Ascending aorta (tissue), 2 donors: ENCODE measurements at regions not wholly inside any gene's neighbourhood (a gene's known extent, or its start where the extent isn't known, plus 50 kb on each side); places are given as distances from the start of the nearest gene placed in this dataset.

Source experiments
- DNase-seq, 2 donors: peaks; one replicate each; pipeline ENCODE4 v3.0.0-alpha.2; 2019; ENCODE audit warnings: low spot score in 2 of 2
- H3K27ac ChIP-seq, 2 donors: fragments of 200-600 bp; sonication (generic); one replicate each; pipeline ENCODE4 v1.5.1; 2016 to 2017; ENCODE audit warnings: mild to moderate bottlenecking in 1 of 2
- H3K27me3 ChIP-seq: fragments of 200-600 bp; sonication (generic); one replicate; pipeline ENCODE4 v1.5.1; 2017
- H3K36me3 ChIP-seq, 2 donors: fragments of 200-600 bp; sonication (generic); one replicate each; pipeline ENCODE4 v1.5.1; 2016
- H3K4me1 ChIP-seq, 2 donors: fragments of 200-600 bp; sonication (generic); one replicate each; pipeline ENCODE4 v1.5.1; 2016 to 2017; ENCODE audit warnings: mild to moderate bottlenecking in 1 of 2
- H3K4me3 ChIP-seq, 2 donors: fragments of 200-600 bp; sonication (generic); one replicate each; pipeline ENCODE4 v1.5.1; 2016 to 2017; ENCODE audit warnings: mild to moderate bottlenecking in 1 of 2
- H3K9me3 ChIP-seq, 2 donors: fragments of 200-600 bp; sonication (generic); one replicate each; pipeline ENCODE4 v1.5.1; 2016
- CTCF ChIP-seq, 3 experiments: fragments of 200-600 bp in 2 of 3; fragments of 450-650 bp in 1 of 3; sonication (generic) in 2 of 3; IDR thresholded peaks; one replicate each; pipeline ENCODE4 v1.5.1; 2016 to 2019; ENCODE audit warnings: antibody characterized with exemption in 3 of 3, mild to moderate bottlenecking in 1 of 3, moderate library complexity in 1 of 3
- intact Hi-C: fragments of 100-400 bp; cut with DNase I; formaldehyde crosslinking; loops from one replicate; pipeline ENCODE4 v1.15.1; 2023

- no peak for DNase-seq
- TF ChIP-seq CTCF (IDR thresholded peaks at IDR 0.05), result no peak
- no peak overlapping the region for H3K4me3 ChIP-seq
- H3K27me3 ChIP-seq, result no peaks in the 10 kb centered on the region
- H3K9me3 ChIP-seq, result no peaks in the 10 kb centered on the region
- H3K36me3 ChIP-seq, result no peaks in the 10 kb centered on the region
- no peak overlapping the region for H3K27ac ChIP-seq
- H3K4me1 ChIP-seq, result peaks cover 0 to 12% of the 10 kb centered on the region in 2 donors
- intact Hi-C loops, result no loop called here
Measured at GRCh38 chr12:94080341-94081009, 67.9 kb upstream of the PLXNC1 start.

GRCh38 chr12:94082690-94083089 is 65.7 kb upstream of the PLXNC1 start:
- no peaks in the 10 kb centered on the region for H3K36me3 ChIP-seq
- no peaks in the 10 kb centered on the region for H3K27me3 ChIP-seq
- no peaks in the 10 kb centered on the region for H3K9me3 ChIP-seq
- H3K27ac ChIP-seq, result no peak overlapping the region
- no peak for DNase-seq
- no peak for TF ChIP-seq CTCF (IDR thresholded peaks at IDR 0.05)
- intact Hi-C loops, result no loop called here
- H3K4me1 ChIP-seq, result peaks cover 0 to 4% of the 10 kb centered on the region in 2 donors
- no peak overlapping the region for H3K4me3 ChIP-seq

GRCh38 chr12:94089891-94090290 is 58.5 kb upstream of the PLXNC1 start:
- Histone ChIP-seq H3K36me3 (no peaks in the 10 kb centered on the region), H3K27me3 (no peaks in the 10 kb centered on the region), H3K4me1 (peaks cover 5 to 16% of the 10 kb centered on the region in 2 donors), H3K9me3 (no peaks in the 10 kb centered on the region), H3K27ac (no peak overlapping the region), H3K4me3 (no peak overlapping the region)
- TF ChIP-seq CTCF (IDR thresholded peaks at IDR 0.05), result no peak
- DNase-seq, result no peak
- intact Hi-C loops, result no loop called here

GRCh38 chr12:94091624-94092023 is 56.8 kb upstream of the PLXNC1 start:
- H3K36me3 ChIP-seq, result no peaks in the 10 kb centered on the region
- intact Hi-C loops, result loop anchor here (2.0 kb wide), 1 partner anchor 17 kb away; no protein-coding TSS in a partner anchor
- H3K27me3 ChIP-seq, result no peaks in the 10 kb centered on the region
- H3K4me1 ChIP-seq, result peaks cover 5 to 16% of the 10 kb centered on the region in 2 donors
- H3K27ac ChIP-seq, result peak overlapping the region; percentile 44 to 54
- no peak for TF ChIP-seq CTCF (IDR thresholded peaks at IDR 0.05)
- H3K9me3 ChIP-seq, result no peaks in the 10 kb centered on the region
- H3K4me3 ChIP-seq, result no peak overlapping the region
- DNase-seq, result no peak

- Histone ChIP-seq H3K27ac (peak overlapping the region; percentile 33 to 54), H3K36me3 (no peaks in the 10 kb centered on the region), H3K4me1 (peaks cover 5 to 16% of the 10 kb centered on the region in 2 donors), H3K4me3 (no peak overlapping the region), H3K27me3 (no peaks in the 10 kb centered on the region), H3K9me3 (no peaks in the 10 kb centered on the region)
- peak in 1 of 2 donors; percentile 90 for DNase-seq
- TF ChIP-seq CTCF (IDR thresholded peaks at IDR 0.05), result no peak
- intact Hi-C loops, result loop anchor here (2.0 kb wide), 1 partner anchor 18 kb away; no protein-coding TSS in a partner anchor
Measured at GRCh38 chr12:94092516-94093241, 55.7 kb upstream of the PLXNC1 start.
